ENCODE measurements at regions not wholly inside any gene's neighbourhood (a gene's known extent, or its start where the extent isn't known, plus 50 kb on each side); places are given as distances from the start of the nearest gene placed in this dataset.
"Not testable (repeated sequence)": the region's sequence is repeated elsewhere in the genome, so short reads cannot be mapped to it uniquely, and the experiment has no call there.

- no peak for DNase-seq (ENCODE audit: low read depth)
- TF ChIP-seq CTCF (IDR thresholded peaks at IDR 0.05; ENCODE audit: insufficient read depth, low read depth, low read length, missing control alignments) = no peak
These were observed 236.6 kb downstream of the TMA16 start for GRCh38 chr4:163731071-163731470.

GRCh38 chr4:163732473-163732872 lies 238.0 kb downstream of the TMA16 start:
- no peak overlapping the region for H3K4me3 ChIP-seq (ENCODE audit: low read length)
- TF ChIP-seq CTCF (IDR thresholded peaks at IDR 0.05; ENCODE audit: insufficient read depth, low read depth, low read length, missing control alignments) = no peak
- no peak for DNase-seq (ENCODE audit: low read depth)

More at GRCh38 chr4:163731071-163731470, 236.6 kb downstream of the TMA16 start:
- no peak overlapping the region for H3K4me3 ChIP-seq (ENCODE audit: low read length)

- no peak overlapping the region for H3K4me3 ChIP-seq (ENCODE audit: low read length)
- no peak for DNase-seq (ENCODE audit: low read depth)
- TF ChIP-seq CTCF (IDR thresholded peaks at IDR 0.05; ENCODE audit: insufficient read depth, low read depth, low read length, missing control alignments) = no peak
These were observed 242.4 kb downstream of the TMA16 start for GRCh38 chr4:163736876-163737275.

- DNase-seq (ENCODE audit: low read depth); H3K4me3 ChIP-seq (ENCODE audit: low read length): not testable (repeated sequence)
These were observed 243.4 kb downstream of the TMA16 start for GRCh38 chr4:163737846-163738245.

GRCh38 chr4:163738521-163738920 lies 244.0 kb downstream of the TMA16 start:
- DNase-seq (ENCODE audit: low read depth) = no peak
- TF ChIP-seq CTCF (IDR thresholded peaks at IDR 0.05; ENCODE audit: insufficient read depth, low read depth, low read length, missing control alignments) = no peak
- no peak overlapping the region for H3K4me3 ChIP-seq (ENCODE audit: low read length)

- TF ChIP-seq CTCF (IDR thresholded peaks at IDR 0.05; ENCODE audit: insufficient read depth, low read depth, low read length, missing control alignments) = no peak
- no peak for DNase-seq (ENCODE audit: low read depth)
- H3K4me3 ChIP-seq (ENCODE audit: low read length) = no peak overlapping the region
These were observed 250.4 kb downstream of the TMA16 start for GRCh38 chr4:163744861-163745260.

GRCh38 chr4:163747293-163747692 lies 252.8 kb downstream of the TMA16 start:
- no peak for TF ChIP-seq CTCF (IDR thresholded peaks at IDR 0.05; ENCODE audit: insufficient read depth, low read depth, low read length, missing control alignments)
- no peak for DNase-seq (ENCODE audit: low read depth)
- H3K4me3 ChIP-seq (ENCODE audit: low read length) = no peak overlapping the region

GRCh38 chr4:163747886-163748285 lies 253.4 kb downstream of the TMA16 start:
- TF ChIP-seq CTCF (IDR thresholded peaks at IDR 0.05; ENCODE audit: insufficient read depth, low read depth, low read length, missing control alignments) = no peak
- DNase-seq (ENCODE audit: low read depth) = no peak
- H3K4me3 ChIP-seq (ENCODE audit: low read length) = no peak overlapping the region
